ENCODE measurements at regions not wholly inside any gene's neighbourhood (a gene's known extent, or its start where the extent isn't known, plus 50 kb on each side); places are given as distances from the start of the nearest gene placed in this dataset.
A peak's percentile ranks its signal among the peaks of the same experiment; 100 is the strongest.

GRCh38 chr2:41853427-41854191 is 194.2 kb upstream of the PKDCC start:
- peak; percentile 53 for DNase-seq (ENCODE audit: low read depth)

- no peak for DNase-seq (ENCODE audit: low read depth)
Observed at GRCh38 chr2:41854227-41854626, 193.6 kb upstream of the PKDCC start.

GRCh38 chr2:41856946-41857345 is 190.9 kb upstream of the PKDCC start:
- DNase-seq (ENCODE audit: low read depth), result no peak

GRCh38 chr2:41859615-41860514 is 188.0 kb upstream of the PKDCC start:
- peak; percentile 75 for DNase-seq (ENCODE audit: low read depth)

GRCh38 chr2:41863062-41863461 is 184.8 kb upstream of the PKDCC start:
- no peak for DNase-seq (ENCODE audit: low read depth)

GRCh38 chr2:41865263-41865662 is 182.6 kb upstream of the PKDCC start:
- DNase-seq (ENCODE audit: low read depth), result no peak

GRCh38 chr2:41867553-41867952 is 180.3 kb upstream of the PKDCC start:
- DNase-seq (ENCODE audit: low read depth), result peak; percentile 17

- peak; percentile 62 for DNase-seq (ENCODE audit: low read depth)
Observed at GRCh38 chr2:41869542-41870264, 178.1 kb upstream of the PKDCC start.

GRCh38 chr2:41870265-41870585 is 177.6 kb upstream of the PKDCC start:
- no peak for DNase-seq (ENCODE audit: low read depth)

- DNase-seq (ENCODE audit: low read depth), result peak; percentile 51
Observed at GRCh38 chr2:41871080-41871479, 176.7 kb upstream of the PKDCC start.

GRCh38 chr2:41872646-41873045 is 175.2 kb upstream of the PKDCC start:
- peak; percentile 67 for DNase-seq (ENCODE audit: low read depth)

- DNase-seq (ENCODE audit: low read depth), result no peak
Observed at GRCh38 chr2:41873102-41874031, 174.5 kb upstream of the PKDCC start.

- no peak for DNase-seq (ENCODE audit: low read depth)
Observed at GRCh38 chr2:41877114-41877678, 170.6 kb upstream of the PKDCC start.

- DNase-seq (ENCODE audit: low read depth), result no peak
Observed at GRCh38 chr2:41878056-41878455, 169.8 kb upstream of the PKDCC start.

GRCh38 chr2:41878716-41879234 is 169.0 kb upstream of the PKDCC start:
- DNase-seq (ENCODE audit: low read depth), result no peak

GRCh38 chr2:41879235-41879916 is 168.4 kb upstream of the PKDCC start:
- DNase-seq (ENCODE audit: low read depth), result no peak

GRCh38 chr2:41880561-41881243 is 167.1 kb upstream of the PKDCC start:
- no peak for DNase-seq (ENCODE audit: low read depth)

GRCh38 chr2:41881249-41881648 is 166.6 kb upstream of the PKDCC start:
- DNase-seq (ENCODE audit: low read depth), result peak; percentile 86

- no peak for DNase-seq (ENCODE audit: low read depth)
Observed at GRCh38 chr2:41884718-41885117, 163.1 kb upstream of the PKDCC start.

Measured in iris pigment epithelial cell (primary cell).